ENCODE measurements at regions not wholly inside any gene's neighbourhood (a gene's known extent, or its start where the extent isn't known, plus 50 kb on each side); places are given as distances from the start of the nearest gene placed in this dataset.
A peak's percentile ranks its signal among the peaks of the same experiment; 100 is the strongest.

DNA sequence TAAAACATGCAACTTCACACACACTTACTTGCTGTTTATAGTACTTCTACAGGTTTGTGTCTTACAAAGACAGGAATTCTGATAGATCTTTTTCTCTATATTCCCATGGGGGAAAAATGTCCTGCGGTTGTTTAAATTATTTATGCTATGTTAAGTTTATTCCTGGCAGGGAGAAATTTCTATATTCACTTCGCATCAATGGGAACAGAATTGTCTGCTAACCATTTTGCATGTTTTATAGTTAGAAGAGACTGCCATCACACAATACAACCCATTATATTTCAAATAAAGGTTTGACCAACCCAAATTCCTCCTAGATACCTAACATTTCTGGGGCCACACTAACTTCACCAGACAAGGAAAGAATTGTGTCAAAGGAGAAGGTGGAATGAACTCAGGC, 110.0 kb upstream of the PRR16 start:
- no peaks in the 10 kb centered on the region for H3K9me3 ChIP-seq (ENCODE audit: low read depth)
- H3K27ac ChIP-seq: no peak overlapping the region
- no peak overlapping the region for H3K4me3 ChIP-seq
- no peaks in the 10 kb centered on the region for H3K27me3 ChIP-seq
- TF ChIP-seq, protein P1, sequence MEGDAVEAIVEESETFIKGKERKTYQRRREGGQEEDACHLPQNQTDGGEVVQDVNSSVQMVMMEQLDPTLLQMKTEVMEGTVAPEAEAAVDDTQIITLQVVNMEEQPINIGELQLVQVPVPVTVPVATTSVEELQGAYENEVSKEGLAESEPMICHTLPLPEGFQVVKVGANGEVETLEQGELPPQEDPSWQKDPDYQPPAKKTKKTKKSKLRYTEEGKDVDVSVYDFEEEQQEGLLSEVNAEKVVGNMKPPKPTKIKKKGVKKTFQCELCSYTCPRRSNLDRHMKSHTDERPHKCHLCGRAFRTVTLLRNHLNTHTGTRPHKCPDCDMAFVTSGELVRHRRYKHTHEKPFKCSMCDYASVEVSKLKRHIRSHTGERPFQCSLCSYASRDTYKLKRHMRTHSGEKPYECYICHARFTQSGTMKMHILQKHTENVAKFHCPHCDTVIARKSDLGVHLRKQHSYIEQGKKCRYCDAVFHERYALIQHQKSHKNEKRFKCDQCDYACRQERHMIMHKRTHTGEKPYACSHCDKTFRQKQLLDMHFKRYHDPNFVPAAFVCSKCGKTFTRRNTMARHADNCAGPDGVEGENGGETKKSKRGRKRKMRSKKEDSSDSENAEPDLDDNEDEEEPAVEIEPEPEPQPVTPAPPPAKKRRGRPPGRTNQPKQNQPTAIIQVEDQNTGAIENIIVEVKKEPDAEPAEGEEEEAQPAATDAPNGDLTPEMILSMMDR (IDR thresholded peaks at IDR 0.05; ENCODE audit: low read depth, low read length): no peak
- no peaks in the 10 kb centered on the region for H3K4me1 ChIP-seq (ENCODE audit: low read depth)
- no peak for DNase-seq (ENCODE audit: low read depth in 1 of 2, low spot score in 1 of 2)
- no peaks in the 10 kb centered on the region for H3K36me3 ChIP-seq

DNA sequence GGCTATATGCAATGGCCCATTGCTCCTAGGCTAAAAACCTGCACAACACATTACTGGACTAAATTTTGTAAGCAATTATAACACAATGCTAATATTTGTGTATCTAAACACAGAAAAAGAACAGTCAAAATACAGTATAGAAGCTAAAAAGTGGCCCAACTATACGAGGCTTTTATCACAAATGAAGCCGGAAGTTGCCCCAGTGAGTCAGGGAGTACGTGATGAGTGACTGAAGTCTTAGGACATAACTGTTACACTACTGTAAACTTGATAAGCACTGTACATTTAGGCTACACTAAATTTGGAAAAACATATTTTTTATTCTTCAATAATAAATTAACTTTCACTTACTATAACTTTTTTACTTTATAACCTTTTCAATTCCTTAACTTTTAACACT, 105.2 kb upstream of the PRR16 start:
- Histone ChIP-seq H3K27me3 (no peaks in the 10 kb centered on the region), H3K36me3 (no peaks in the 10 kb centered on the region), H3K9me3 (ENCODE audit: low read depth) (no peaks in the 10 kb centered on the region), H3K27ac (no peak overlapping the region), H3K4me3 (no peak overlapping the region), H3K4me1 (ENCODE audit: low read depth) (no peaks in the 10 kb centered on the region)
- DNase-seq (ENCODE audit: low read depth in 1 of 2, low spot score in 1 of 2): peak in 1 of 2 donors; percentile 73
- TF ChIP-seq, protein P1 (IDR thresholded peaks at IDR 0.05; ENCODE audit: low read depth, low read length): no peak

DNA sequence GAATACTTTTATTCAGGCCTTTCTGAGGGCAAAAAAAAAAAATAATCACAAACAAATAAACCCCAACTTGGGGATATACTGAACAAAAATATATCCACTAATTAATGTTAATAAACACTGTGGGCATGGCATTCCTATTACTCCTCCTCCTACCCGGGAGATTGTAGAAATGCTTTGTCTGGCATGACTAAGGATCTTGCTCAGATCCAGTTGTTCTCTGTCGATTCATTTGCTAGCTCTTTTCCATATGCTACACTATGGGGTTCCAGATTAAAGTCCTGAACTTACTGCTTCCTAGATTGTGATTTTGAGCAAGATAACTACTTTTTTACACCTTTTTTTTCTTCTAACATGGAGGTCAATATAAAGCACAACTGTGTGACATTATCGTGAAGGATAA, 102.2 kb upstream of the PRR16 start:
- no peaks in the 10 kb centered on the region for H3K9me3 ChIP-seq (ENCODE audit: low read depth)
- TF ChIP-seq, protein P1 (IDR thresholded peaks at IDR 0.05; ENCODE audit: low read depth, low read length): no peak
- H3K27ac ChIP-seq: no peak overlapping the region
- DNase-seq (ENCODE audit: low read depth in 1 of 2, low spot score in 1 of 2): no peak
- no peak overlapping the region for H3K4me3 ChIP-seq
- no peaks in the 10 kb centered on the region for H3K4me1 ChIP-seq (ENCODE audit: low read depth)
- no peaks in the 10 kb centered on the region for H3K36me3 ChIP-seq
- H3K27me3 ChIP-seq: no peaks in the 10 kb centered on the region

DNA sequence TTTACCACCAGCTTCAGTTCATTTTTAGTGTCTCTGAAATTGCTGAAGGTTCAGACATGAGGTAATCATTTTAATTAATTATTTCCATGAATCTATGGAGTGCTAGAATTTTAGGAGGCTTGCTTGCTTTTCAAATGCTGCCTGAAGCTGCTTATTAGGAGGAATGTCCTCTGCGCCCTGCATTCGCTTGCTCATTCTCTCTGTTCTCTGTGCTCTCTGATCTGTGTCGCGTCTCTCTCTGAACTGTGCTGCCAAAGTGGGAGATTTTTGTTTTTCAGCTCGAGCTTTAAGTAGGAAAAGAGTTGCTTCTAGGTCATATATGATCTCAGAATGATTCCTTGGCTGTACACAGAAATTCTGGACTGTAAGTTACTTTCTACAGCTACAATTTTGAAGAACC, 101.7 kb upstream of the PRR16 start:
- no peak overlapping the region for H3K27ac ChIP-seq
- H3K36me3 ChIP-seq: no peaks in the 10 kb centered on the region
- TF ChIP-seq, protein P1 (IDR thresholded peaks at IDR 0.05; ENCODE audit: low read depth, low read length): no peak
- H3K27me3 ChIP-seq: no peaks in the 10 kb centered on the region
- no peak overlapping the region for H3K4me3 ChIP-seq
- no peak for DNase-seq (ENCODE audit: low read depth in 1 of 2, low spot score in 1 of 2)
- H3K9me3 ChIP-seq (ENCODE audit: low read depth): no peaks in the 10 kb centered on the region
- no peaks in the 10 kb centered on the region for H3K4me1 ChIP-seq (ENCODE audit: low read depth)

DNA sequence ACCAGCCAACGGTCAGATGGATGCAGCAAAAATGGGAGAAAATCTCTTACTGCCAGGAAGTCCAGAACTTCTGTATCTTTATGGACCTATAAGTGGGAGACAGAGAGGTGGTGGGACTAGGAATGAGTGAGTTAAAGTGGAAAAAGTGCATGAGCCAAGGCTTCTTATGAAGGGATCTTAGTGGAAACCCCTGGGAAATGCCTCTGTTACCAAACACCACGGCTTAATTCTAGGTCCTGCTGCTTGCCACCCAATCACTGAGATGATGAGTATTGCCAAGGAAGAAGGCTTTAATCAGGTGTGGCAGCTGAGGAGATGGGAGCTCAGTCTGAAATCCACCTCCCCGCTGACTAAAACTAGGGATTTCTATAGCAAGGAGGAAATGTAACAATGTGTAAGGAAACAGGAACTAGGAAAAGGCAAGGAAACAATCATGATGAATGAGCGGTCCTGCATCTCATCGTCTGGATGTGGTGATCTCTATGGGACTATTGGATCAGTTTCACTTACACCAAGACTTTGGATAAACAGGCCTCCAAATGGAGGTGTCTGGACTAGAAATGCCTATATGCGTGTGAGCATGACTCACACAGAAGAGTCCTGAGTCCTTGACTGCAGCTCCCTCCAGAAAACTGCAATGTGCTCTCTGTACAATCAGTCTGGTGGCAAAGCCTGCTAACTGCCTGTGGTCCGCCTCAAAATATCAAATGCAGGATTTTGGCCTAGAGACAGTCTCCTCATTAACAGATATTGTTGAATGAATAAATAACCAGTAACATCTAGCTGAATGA, 98.2 kb upstream of the PRR16 start:
- DNase-seq (ENCODE audit: low read depth in 1 of 2, low spot score in 1 of 2): peak in 1 of 2 donors; percentile 36
- no peaks in the 10 kb centered on the region for H3K36me3 ChIP-seq
- no peak overlapping the region for H3K27ac ChIP-seq
- H3K4me1 ChIP-seq (ENCODE audit: low read depth): no peaks in the 10 kb centered on the region
- no peaks in the 10 kb centered on the region for H3K9me3 ChIP-seq (ENCODE audit: low read depth)
- no peaks in the 10 kb centered on the region for H3K27me3 ChIP-seq
- TF ChIP-seq, protein P1 (IDR thresholded peaks at IDR 0.05; ENCODE audit: low read depth, low read length): no peak
- no peak overlapping the region for H3K4me3 ChIP-seq

Data from cardiac muscle cell (in vitro differentiated cells and primary cell).